Neutrophil (primary cell): ENCODE measurements at regions not wholly inside any gene's neighbourhood (a gene's known extent, or its start where the extent isn't known, plus 50 kb on each side); places are given as distances from the start of the nearest gene placed in this dataset.

Experiments
- H3K27ac ChIP-seq: fragments of 200-600 bp; sonication (generic); 2 replicates; pipeline ENCODE4 v1.5.1; 2016; ENCODE audit warnings: mild to moderate bottlenecking, moderate library complexity
- H3K27me3 ChIP-seq: fragments of 200-600 bp; sonication (generic); 2 replicates; pipeline ENCODE4 v1.6.0; 2016; ENCODE audit warnings: mild to moderate bottlenecking
- H3K36me3 ChIP-seq: fragments of 200-600 bp; sonication (generic); 2 replicates; pipeline ENCODE4 v1.5.1; 2017
- H3K4me1 ChIP-seq, 2 experiments: fragments of 200-600 bp in 1 of 2; sonication (generic) in 1 of 2; 1 replicate in 1 of 2; 2 replicates in 1 of 2; pipeline versions ENCODE4 v1.5.1 to v1.6.1; 2013 to 2016; ENCODE audit warnings: low read depth in 1 of 2, low read length in 1 of 2, mild to moderate bottlenecking in 1 of 2, moderate library complexity in 1 of 2; ENCODE audit not compliant: control insufficient read depth in 1 of 2, insufficient read depth in 1 of 2
- H3K4me3 ChIP-seq, 2 experiments: fragments of 200-600 bp in 1 of 2; sonication (generic) in 1 of 2; 1 replicate in 1 of 2; 2 replicates in 1 of 2; pipeline ENCODE4 v1.5.1; 2013 to 2016; ENCODE audit warnings: low read depth in 1 of 2, low read length in 1 of 2, mild to moderate bottlenecking in 1 of 2, moderate library complexity in 1 of 2
- H3K9me3 ChIP-seq: fragments of 200-600 bp; sonication (generic); 2 replicates; pipeline ENCODE4 v1.5.1; 2016
- CTCF ChIP-seq: fragments of 200-600 bp; sonication (generic); IDR thresholded peaks from 2 replicates; pipeline ENCODE4 v1.5.1; 2016; ENCODE audit warnings: antibody characterized with exemption

GRCh38 chr13:73254827-73255226 lies 196.0 kb downstream of the KLF5 start:
- no peak for TF ChIP-seq CTCF
- Histone ChIP-seq H3K4me1 (peaks cover 34 to 49% of the 10 kb centered on the region in 2 experiments), H3K4me3 (no peak overlapping the region), H3K9me3 (no peaks in the 10 kb centered on the region), H3K27me3 (no peaks in the 10 kb centered on the region), H3K36me3 (no peaks in the 10 kb centered on the region), H3K27ac (no peak overlapping the region)

- H3K27ac ChIP-seq, result no peak overlapping the region
These were observed 192.9 kb downstream of the KLF5 start for GRCh38 chr13:73251626-73252265.

DNA sequence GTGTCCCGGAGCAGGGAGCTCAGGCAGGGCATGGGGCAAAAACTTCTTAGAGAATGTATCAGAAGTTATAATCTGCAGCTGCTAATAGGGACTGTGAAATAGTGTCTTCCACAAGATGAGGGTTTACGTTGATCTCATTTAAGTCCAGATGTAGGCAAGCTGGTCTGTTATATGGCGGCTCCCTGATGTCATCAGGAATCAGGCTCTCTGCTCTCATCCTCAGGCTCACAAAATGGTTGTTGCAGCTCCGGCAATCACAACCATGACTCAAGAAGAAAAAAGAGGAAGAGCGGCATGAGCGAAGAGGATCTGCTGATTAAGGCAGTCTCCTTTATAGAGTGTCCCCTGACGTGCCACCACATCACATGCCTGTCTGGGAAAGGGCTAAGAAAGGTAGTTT lies 191.3 kb downstream of the KLF5 start:
- Histone ChIP-seq H3K36me3 (no peaks in the 10 kb centered on the region), H3K4me3 (no peak overlapping the region), H3K9me3 (no peaks in the 10 kb centered on the region), H3K27ac (peak overlapping the region; percentile 45), H3K27me3 (no peaks in the 10 kb centered on the region), H3K4me1 (peaks cover 4 to 10% of the 10 kb centered on the region in 2 experiments)
- no peak for TF ChIP-seq CTCF

More at GRCh38 chr13:73251626-73252265, 192.9 kb downstream of the KLF5 start:
- no peak for TF ChIP-seq CTCF
- Histone ChIP-seq H3K36me3 (no peaks in the 10 kb centered on the region), H3K4me3 (no peak overlapping the region), H3K9me3 (no peaks in the 10 kb centered on the region), H3K4me1 (peaks cover 15 to 21% of the 10 kb centered on the region in 2 experiments), H3K27me3 (no peaks in the 10 kb centered on the region)

GRCh38 chr13:73248711-73249580 lies 190.1 kb downstream of the KLF5 start:
- Histone ChIP-seq H3K4me1 (peaks cover 4 to 10% of the 10 kb centered on the region in 2 experiments), H3K36me3 (no peaks in the 10 kb centered on the region), H3K4me3 (no peak overlapping the region), H3K27ac (no peak overlapping the region), H3K27me3 (no peaks in the 10 kb centered on the region), H3K9me3 (no peaks in the 10 kb centered on the region)
- TF ChIP-seq CTCF, result no peak

GRCh38 chr13:73248154-73248553 lies 189.3 kb downstream of the KLF5 start:
- no peak for TF ChIP-seq CTCF
- H3K27me3 ChIP-seq, result no peaks in the 10 kb centered on the region
- no peaks in the 10 kb centered on the region for H3K9me3 ChIP-seq
- peaks cover 4 to 10% of the 10 kb centered on the region in 2 experiments for H3K4me1 ChIP-seq
- no peak overlapping the region for H3K27ac ChIP-seq
- no peaks in the 10 kb centered on the region for H3K36me3 ChIP-seq
- H3K4me3 ChIP-seq, result no peak overlapping the region
